SK-N-SH (cell line): ENCODE measurements at regions not wholly inside any gene's neighbourhood (a gene's known extent, or its start where the extent isn't known, plus 50 kb on each side); places are given as distances from the start of the nearest gene placed in this dataset.

Source experiments
- CTCF ChIA-PET: fragments of 300-600, 350-600 bp; formaldehyde crosslinking; extraction: SDS; loops from one replicate; lab custom pipeline; 2021; lab: Yijun Ruan, JAX
- POLR2A ChIA-PET: fragments of 350-600 bp; sonication (Branson Sonifier 250); formaldehyde crosslinking; extraction: SDS; loops from one replicate; lab custom pipeline; 2020; ENCODE audit warnings: antibody characterized with exemption, inconsistent platforms; lab: Yijun Ruan, JAX
- DNase-seq: peaks from one replicate; pipeline ENCODE4 v3.0.0; 2012
- H2AFZ ChIP-seq: fragments of 200-600 bp; sonication (generic); 2 replicates; pipeline ENCODE4 v1.8.1; 2016; ENCODE audit warnings: antibody characterized with exemption, mild to moderate bottlenecking, low read depth
- H3F3A ChIP-seq: fragments of 200-600 bp; sonication (generic); replicated peaks from 2 replicates; pipeline ENCODE3; 2016; ENCODE audit warnings: antibody characterized with exemption, mild to moderate bottlenecking; ENCODE audit not compliant: insufficient read depth
- H3K27ac ChIP-seq, 2 experiments: fragments of 200-500 bp in 1 of 2; fragments of 200-600 bp in 1 of 2; sonication (Bioruptor generic) in 1 of 2; sonication (generic), shearing (Covaris generic) in 1 of 2; 2 replicates each; pipeline versions ENCODE4 v1.5.1 to v1.6.1; 2014 to 2016; ENCODE audit warnings: low read depth in 2 of 2, inconsistent platforms in 1 of 2, low read length in 1 of 2, mild to moderate bottlenecking in 1 of 2, mixed read lengths in 1 of 2
- H3K27me3 ChIP-seq: fragments of 200-600 bp; sonication (generic), shearing (Covaris generic); 2 replicates; pipeline ENCODE4 v1.6.1; 2016; ENCODE audit warnings: mixed run types; ENCODE audit not compliant: insufficient read depth
- H3K36me3 ChIP-seq, 2 experiments: fragments of 200-500 bp in 1 of 2; fragments of 200-600 bp in 1 of 2; sonication (Bioruptor generic) in 1 of 2; sonication (generic) in 1 of 2; replicated peaks in 1 of 2; 2 replicates each; pipeline versions ENCODE3 to v1.5.1; 2014 to 2016; ENCODE audit warnings: low read length in 1 of 2, mild to moderate bottlenecking in 1 of 2; ENCODE audit not compliant: insufficient read depth in 2 of 2, control insufficient read depth in 1 of 2
- H3K4me1 ChIP-seq, 2 experiments: fragments of 200-500 bp in 1 of 2; fragments of 200-600 bp in 1 of 2; sonication (Bioruptor generic) in 1 of 2; sonication (generic), shearing (Covaris generic) in 1 of 2; 2 replicates each; pipeline versions ENCODE4 v1.5.1 to v1.6.1; 2014 to 2016; ENCODE audit warnings: low read depth in 1 of 2, low read length in 1 of 2, mixed run types in 1 of 2; ENCODE audit not compliant: insufficient read depth in 2 of 2, control insufficient read depth in 1 of 2
- H3K4me2 ChIP-seq: fragments of 200-600 bp; sonication (generic), shearing (Covaris generic); 2 replicates; pipeline ENCODE4 v1.6.1; 2017; ENCODE audit warnings: mixed run types
- H3K4me3 ChIP-seq, 2 experiments: fragments of 200-500 bp in 1 of 2; fragments of 200-600 bp in 1 of 2; sonication (Bioruptor generic) in 1 of 2; sonication (generic), shearing (Covaris generic) in 1 of 2; 2 replicates each; pipeline versions ENCODE4 v1.5.1 to v1.8.1; 2014 to 2016; ENCODE audit warnings: low read depth in 2 of 2, inconsistent platforms in 1 of 2, low read length in 1 of 2, mild to moderate bottlenecking in 1 of 2, mixed read lengths in 1 of 2, moderate library complexity in 1 of 2
- H3K79me2 ChIP-seq: fragments of 200-600 bp; sonication (generic); 2 replicates; pipeline ENCODE4 v1.8.1; 2017; ENCODE audit warnings: mild to moderate bottlenecking; ENCODE audit not compliant: insufficient read depth
- H3K9ac ChIP-seq: fragments of 200-600 bp; sonication (generic); 2 replicates; pipeline ENCODE4 v1.6.1; 2017; ENCODE audit warnings: mixed run types
- H3K9me2 ChIP-seq: fragments of 200-600 bp; sonication (generic); 2 replicates; pipeline ENCODE4 v1.6.1; 2017; ENCODE audit warnings: mixed run types
- H3K9me3 ChIP-seq: fragments of 200-600 bp; sonication (generic); 2 replicates; pipeline ENCODE4 v1.6.1; 2017; ENCODE audit warnings: mixed run types, mild to moderate bottlenecking, moderate library complexity
- H4K20me1 ChIP-seq: fragments of 200-600 bp; sonication (generic); 2 replicates; pipeline ENCODE4 v1.6.1; 2017; ENCODE audit warnings: mild to moderate bottlenecking, mixed run types; ENCODE audit not compliant: insufficient read depth
- ELF1 ChIP-seq: IDR thresholded peaks from 2 replicates; pipeline ENCODE4 v1.4.0; 2012
- EZH2phosphoT487 ChIP-seq: fragments of 200-600 bp; sonication (generic); IDR thresholded peaks from 2 replicates; pipeline ENCODE4 v1.6.1; 2017; ENCODE audit warnings: low read depth, mixed run types, mild to moderate bottlenecking, antibody characterized with exemption, moderate library complexity, borderline replicate concordance
- FOXJ3 ChIP-seq: sonication (generic); formaldehyde crosslinking; IDR thresholded peaks from 2 replicates; pipeline ENCODE4 v1.5.1; 2020; ENCODE audit warnings: mild to moderate bottlenecking, missing genetic modification reagents
- MEF2A ChIP-seq: IDR thresholded peaks from 2 replicates; pipeline ENCODE4 v1.4.0; 2012; ENCODE audit warnings: low read depth, borderline replicate concordance
- RCOR1 ChIP-seq: fragments of 150-350 bp; IDR thresholded peaks from 2 replicates; pipeline ENCODE4 v1.6.1; 2017; ENCODE audit warnings: antibody characterized with exemption, low read length
- RXRA ChIP-seq: IDR thresholded peaks from 2 replicates; pipeline ENCODE4 v1.4.0; 2012; ENCODE audit warnings: low read depth, mild to moderate bottlenecking, borderline replicate concordance
- SMC3 ChIP-seq: IDR thresholded peaks from 2 replicates; pipeline ENCODE4 v1.6.1; 2012; ENCODE audit warnings: low read depth, low read length, improper control_type of control experiment
- TCF12 ChIP-seq: IDR thresholded peaks from 2 replicates; pipeline ENCODE4 v1.4.0; 2012
- TEAD4 ChIP-seq: IDR thresholded peaks from 2 replicates; pipeline ENCODE4 v1.4.0; 2012; ENCODE audit warnings: mild to moderate bottlenecking, borderline replicate concordance; ENCODE audit not compliant: insufficient read depth
- YY1 ChIP-seq: IDR thresholded peaks from 2 replicates; pipeline ENCODE4 v1.4.0; 2012; ENCODE audit warnings: low read depth, mild to moderate bottlenecking
- WGBS: methylation state at CpG from one replicate; pipeline ENCODE4 v1.1.6; 2017; ENCODE audit warnings: low lambda C conversion rate; 5-methylcytosine and 5-hydroxymethylcytosine counted together
- TF ChIP-seq, protein P1 (sequence below): IDR thresholded peaks from 2 replicates; pipeline ENCODE4 v1.4.0; 2012; ENCODE audit warnings: low read depth, borderline replicate concordance
- TF ChIP-seq, protein P2 (sequence below): fragments of 200-600 bp; sonication (generic); IDR thresholded peaks from 2 replicates; pipeline ENCODE4 v1.6.1; 2017; ENCODE audit warnings: antibody characterized with exemption, mild to moderate bottlenecking, moderate library complexity
- TF ChIP-seq, protein P3 (sequence below): fragments of 150-350 bp; IDR thresholded peaks from 2 replicates; pipeline ENCODE4 v1.6.1; 2017; ENCODE audit warnings: antibody characterized with exemption, low read length, low read depth, borderline replicate concordance
- TF ChIP-seq, protein P4 (sequence below): IDR thresholded peaks from 2 replicates; pipeline ENCODE4 v1.4.0; 2012; ENCODE audit warnings: low read depth
- TF ChIP-seq, protein P5 (sequence below): IDR thresholded peaks from 2 replicates; pipeline ENCODE4; 2012

DNA sequence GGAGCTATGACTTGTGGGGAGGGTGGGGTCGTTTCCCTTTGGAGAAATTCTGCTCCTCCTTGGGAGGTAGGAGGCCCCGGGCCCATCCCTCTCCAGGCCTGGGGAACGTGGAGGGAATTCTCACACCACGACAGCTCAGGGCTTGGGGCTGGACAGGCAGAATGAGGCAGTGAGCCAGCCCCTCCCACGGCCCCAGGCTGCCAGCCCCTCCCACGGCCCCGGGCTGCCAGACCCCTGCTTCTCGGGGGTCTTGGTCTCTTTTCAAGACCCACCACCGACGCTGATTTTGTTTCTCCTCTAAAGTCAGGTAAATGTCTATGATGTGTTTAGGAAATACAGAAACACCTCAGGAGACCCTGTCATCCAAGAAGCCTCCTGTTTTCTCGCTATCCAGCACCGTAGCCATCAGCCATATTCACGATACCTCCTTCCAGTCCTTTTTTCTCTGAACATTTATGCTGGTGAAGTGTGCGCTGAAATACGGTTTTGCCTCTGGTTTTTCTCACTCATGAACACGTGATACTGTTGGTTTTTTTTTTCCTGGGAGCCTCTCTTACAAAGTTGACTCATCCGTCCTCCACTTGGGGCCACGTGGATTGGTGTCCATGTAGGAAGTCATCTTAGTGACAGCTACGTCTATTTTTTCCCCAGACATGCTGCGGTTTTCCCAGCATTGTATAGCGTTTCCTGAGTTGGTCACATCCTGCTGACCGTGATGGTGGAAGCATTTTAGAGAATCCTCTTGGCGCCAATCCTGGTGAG, 1219.6 kb downstream of the BRD1 start:
- DNase-seq = no peak
- ChIA-PET CTCF (no interaction called here), POLR2A (no interaction called here)
- H3K79me2 ChIP-seq = no peaks in the 10 kb centered on the region
- no peaks in the 10 kb centered on the region; the same call in 1 of the 2 replicates for H3K27me3 ChIP-seq
- WGBS = 33% methylated on average over 21 of the region's 23 CpGs
- no peak overlapping the region for H3K9ac ChIP-seq
- TF ChIP-seq TEAD4 (no peak), ELF1 (no peak), TCF12 (no peak), FOXJ3 (CRISPR knock-in tag) (no peak), YY1 (no peak), MEF2A (no peak), SMC3 (no peak), RCOR1 (no peak), EZH2phosphoT487 (no peak), RXRA (no peak)
- TF ChIP-seq, protein P1, sequence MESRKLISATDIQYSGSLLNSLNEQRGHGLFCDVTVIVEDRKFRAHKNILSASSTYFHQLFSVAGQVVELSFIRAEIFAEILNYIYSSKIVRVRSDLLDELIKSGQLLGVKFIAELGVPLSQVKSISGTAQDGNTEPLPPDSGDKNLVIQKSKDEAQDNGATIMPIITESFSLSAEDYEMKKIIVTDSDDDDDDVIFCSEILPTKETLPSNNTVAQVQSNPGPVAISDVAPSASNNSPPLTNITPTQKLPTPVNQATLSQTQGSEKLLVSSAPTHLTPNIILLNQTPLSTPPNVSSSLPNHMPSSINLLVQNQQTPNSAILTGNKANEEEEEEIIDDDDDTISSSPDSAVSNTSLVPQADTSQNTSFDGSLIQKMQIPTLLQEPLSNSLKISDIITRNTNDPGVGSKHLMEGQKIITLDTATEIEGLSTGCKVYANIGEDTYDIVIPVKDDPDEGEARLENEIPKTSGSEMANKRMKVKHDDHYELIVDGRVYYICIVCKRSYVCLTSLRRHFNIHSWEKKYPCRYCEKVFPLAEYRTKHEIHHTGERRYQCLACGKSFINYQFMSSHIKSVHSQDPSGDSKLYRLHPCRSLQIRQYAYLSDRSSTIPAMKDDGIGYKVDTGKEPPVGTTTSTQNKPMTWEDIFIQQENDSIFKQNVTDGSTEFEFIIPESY = no peak
- TF ChIP-seq, protein P2, sequence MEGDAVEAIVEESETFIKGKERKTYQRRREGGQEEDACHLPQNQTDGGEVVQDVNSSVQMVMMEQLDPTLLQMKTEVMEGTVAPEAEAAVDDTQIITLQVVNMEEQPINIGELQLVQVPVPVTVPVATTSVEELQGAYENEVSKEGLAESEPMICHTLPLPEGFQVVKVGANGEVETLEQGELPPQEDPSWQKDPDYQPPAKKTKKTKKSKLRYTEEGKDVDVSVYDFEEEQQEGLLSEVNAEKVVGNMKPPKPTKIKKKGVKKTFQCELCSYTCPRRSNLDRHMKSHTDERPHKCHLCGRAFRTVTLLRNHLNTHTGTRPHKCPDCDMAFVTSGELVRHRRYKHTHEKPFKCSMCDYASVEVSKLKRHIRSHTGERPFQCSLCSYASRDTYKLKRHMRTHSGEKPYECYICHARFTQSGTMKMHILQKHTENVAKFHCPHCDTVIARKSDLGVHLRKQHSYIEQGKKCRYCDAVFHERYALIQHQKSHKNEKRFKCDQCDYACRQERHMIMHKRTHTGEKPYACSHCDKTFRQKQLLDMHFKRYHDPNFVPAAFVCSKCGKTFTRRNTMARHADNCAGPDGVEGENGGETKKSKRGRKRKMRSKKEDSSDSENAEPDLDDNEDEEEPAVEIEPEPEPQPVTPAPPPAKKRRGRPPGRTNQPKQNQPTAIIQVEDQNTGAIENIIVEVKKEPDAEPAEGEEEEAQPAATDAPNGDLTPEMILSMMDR = no peak
- TF ChIP-seq, protein P3, sequence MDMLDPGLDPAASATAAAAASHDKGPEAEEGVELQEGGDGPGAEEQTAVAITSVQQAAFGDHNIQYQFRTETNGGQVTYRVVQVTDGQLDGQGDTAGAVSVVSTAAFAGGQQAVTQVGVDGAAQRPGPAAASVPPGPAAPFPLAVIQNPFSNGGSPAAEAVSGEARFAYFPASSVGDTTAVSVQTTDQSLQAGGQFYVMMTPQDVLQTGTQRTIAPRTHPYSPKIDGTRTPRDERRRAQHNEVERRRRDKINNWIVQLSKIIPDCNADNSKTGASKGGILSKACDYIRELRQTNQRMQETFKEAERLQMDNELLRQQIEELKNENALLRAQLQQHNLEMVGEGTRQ = no peak
- TF ChIP-seq, protein P4, sequence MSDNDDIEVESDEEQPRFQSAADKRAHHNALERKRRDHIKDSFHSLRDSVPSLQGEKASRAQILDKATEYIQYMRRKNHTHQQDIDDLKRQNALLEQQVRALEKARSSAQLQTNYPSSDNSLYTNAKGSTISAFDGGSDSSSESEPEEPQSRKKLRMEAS = no peak
- TF ChIP-seq, protein P5, sequence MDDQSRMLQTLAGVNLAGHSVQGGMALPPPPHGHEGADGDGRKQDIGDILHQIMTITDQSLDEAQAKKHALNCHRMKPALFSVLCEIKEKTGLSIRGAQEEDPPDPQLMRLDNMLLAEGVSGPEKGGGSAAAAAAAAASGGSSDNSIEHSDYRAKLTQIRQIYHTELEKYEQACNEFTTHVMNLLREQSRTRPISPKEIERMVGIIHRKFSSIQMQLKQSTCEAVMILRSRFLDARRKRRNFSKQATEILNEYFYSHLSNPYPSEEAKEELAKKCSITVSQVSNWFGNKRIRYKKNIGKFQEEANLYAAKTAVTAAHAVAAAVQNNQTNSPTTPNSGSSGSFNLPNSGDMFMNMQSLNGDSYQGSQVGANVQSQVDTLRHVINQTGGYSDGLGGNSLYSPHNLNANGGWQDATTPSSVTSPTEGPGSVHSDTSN = no peak
- H3K9me3 ChIP-seq = no peaks in the 10 kb centered on the region
- no peak overlapping the region for H3K4me2 ChIP-seq
- H3K9me2 ChIP-seq = no peaks in the 10 kb centered on the region
- H3K4me3 ChIP-seq = no peak overlapping the region
- no peaks in the 10 kb centered on the region for H3K36me3 ChIP-seq
- H3K4me1 ChIP-seq = no peaks in the 10 kb centered on the region
- no peaks in the 10 kb centered on the region for H3F3A ChIP-seq
- no peak overlapping the region for H3K27ac ChIP-seq
- H2AFZ ChIP-seq = no peak overlapping the region
- no peaks in the 10 kb centered on the region for H4K20me1 ChIP-seq
